GM18951 (cell line): ENCODE measurements at regions not wholly inside any gene's neighbourhood (a gene's known extent, or its start where the extent isn't known, plus 50 kb on each side); places are given as distances from the start of the nearest gene placed in this dataset.
"Not testable (repeated sequence)": the region's sequence is repeated elsewhere in the genome, so short reads cannot be mapped to it uniquely, and the experiment has no call there.

ENCODE experiments used
- POLR2A ChIP-seq: IDR thresholded peaks from 4 replicates; pipeline ENCODE4 v1.6.1; 2011; ENCODE audit warnings: mild to moderate bottlenecking; ENCODE audit not compliant: insufficient read length, insufficient read depth; ENCODE audit errors: extremely low read depth
- in situ Hi-C: fragments of 300-500 bp; cut with MboI; formaldehyde crosslinking; loops from one replicate; pipeline ENCODE4 v1.12.0; 2022; ENCODE audit warnings: low sequenced_read_pairs, mixed read lengths, inconsistent platforms; ENCODE audit not compliant: unreplicated experiment

- in situ Hi-C loops: loop anchor here (5.0 kb wide), 1 partner anchor 98 kb away; no protein-coding TSS in a partner anchor
- TF ChIP-seq POLR2A: no peak
These were observed 99.9 kb downstream of the ANKRD18B start for GRCh38 chr9:33623658-33624586.

- in situ Hi-C loops: not testable (repeated sequence)
These were observed 104.3 kb downstream of the ANKRD18B start for GRCh38 chr9:33628318-33628717.

GRCh38 chr9:33628865-33629410, 104.9 kb downstream of the ANKRD18B start:
- in situ Hi-C loops: no loop called here
- no peak for TF ChIP-seq POLR2A

GRCh38 chr9:33633636-33634035, 109.6 kb downstream of the ANKRD18B start:
- in situ Hi-C loops: no loop called here
- TF ChIP-seq POLR2A: no peak

- TF ChIP-seq POLR2A: no peak
- in situ Hi-C loops: no loop called here
These were observed 113.8 kb downstream of the ANKRD18B start for GRCh38 chr9:33637881-33638280.

- in situ Hi-C loops: no loop called here
- TF ChIP-seq POLR2A: no peak
These were observed 114.4 kb downstream of the ANKRD18B start for GRCh38 chr9:33638391-33638915.

GRCh38 chr9:33645706-33646105, 121.7 kb downstream of the ANKRD18B start:
- in situ Hi-C loops: no loop called here
- no peak for TF ChIP-seq POLR2A

- no peak for TF ChIP-seq POLR2A
- in situ Hi-C loops: no loop called here
These were observed 125.4 kb downstream of the ANKRD18B start for GRCh38 chr9:33649463-33649862.

GRCh38 chr9:33651125-33651524, 127.1 kb downstream of the ANKRD18B start:
- in situ Hi-C loops: no loop called here
- TF ChIP-seq POLR2A: no peak

- TF ChIP-seq POLR2A: no peak
- in situ Hi-C loops: no loop called here
These were observed 135.4 kb upstream of the PRSS3 start for GRCh38 chr9:33659921-33660320.

GRCh38 chr9:33660772-33661171, 134.6 kb upstream of the PRSS3 start:
- TF ChIP-seq POLR2A: no peak
- in situ Hi-C loops: no loop called here

- TF ChIP-seq POLR2A: no peak
- in situ Hi-C loops: no loop called here
These were observed 134.2 kb upstream of the PRSS3 start for GRCh38 chr9:33661176-33661575.

GRCh38 chr9:33662871-33663270, 132.5 kb upstream of the PRSS3 start:
- in situ Hi-C loops: no loop called here
- no peak for TF ChIP-seq POLR2A

GRCh38 chr9:33676194-33676745, 119.1 kb upstream of the PRSS3 start:
- in situ Hi-C loops: not testable (repeated sequence)
